HG02943 (cell line): ENCODE measurements at regions not wholly inside any gene's neighbourhood (a gene's known extent, or its start where the extent isn't known, plus 50 kb on each side); places are given as distances from the start of the nearest gene placed in this dataset.

ENCODE experiments used
- ATAC-seq: cut with Tn5 transposase; IDR thresholded peaks from one replicate; pipeline ENCODE4 v1.9.1; 2021; ENCODE audit warnings: mild to moderate bottlenecking, low read depth, moderate library complexity; ENCODE audit not compliant: unreplicated experiment

DNA sequence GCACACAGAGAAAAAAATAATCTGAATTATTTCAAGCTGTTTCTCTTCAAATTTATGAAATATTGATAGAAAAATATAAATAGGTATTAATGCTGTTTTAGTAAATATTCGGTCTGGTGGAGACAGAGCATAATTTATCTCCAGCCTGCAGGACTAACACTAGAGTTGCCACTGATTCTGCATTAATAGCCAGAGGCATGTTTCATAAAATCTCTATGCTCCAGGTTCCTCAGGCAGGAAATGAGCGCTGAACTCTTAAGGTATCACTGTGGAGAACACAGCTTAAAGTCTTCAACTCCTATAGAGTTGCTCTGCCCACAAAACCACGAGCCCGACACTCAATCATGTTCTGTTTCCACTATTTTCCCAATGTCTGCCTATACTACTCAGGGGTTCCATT lies 470.0 kb upstream of the TMPO start:
- no peak for ATAC-seq

DNA sequence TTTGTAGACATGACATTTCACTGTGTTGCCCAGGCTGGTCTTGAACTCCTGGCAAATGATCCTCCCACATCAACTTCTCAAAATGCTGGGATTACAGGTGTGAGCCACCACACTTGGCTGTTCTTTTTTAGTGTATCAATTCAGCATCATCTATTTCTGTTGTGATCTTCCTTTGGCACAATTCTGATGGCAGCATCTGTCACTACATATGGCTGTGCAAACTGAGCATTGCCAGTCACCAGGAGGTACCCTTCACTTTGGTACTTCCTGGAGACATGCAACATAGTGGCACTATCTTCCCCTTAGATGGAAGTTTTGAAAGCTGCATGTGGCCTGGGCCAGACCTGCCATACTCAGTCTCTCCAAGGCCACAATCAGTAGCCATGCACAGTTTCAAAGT lies 467.1 kb upstream of the TMPO start:
- ATAC-seq, result no peak

DNA sequence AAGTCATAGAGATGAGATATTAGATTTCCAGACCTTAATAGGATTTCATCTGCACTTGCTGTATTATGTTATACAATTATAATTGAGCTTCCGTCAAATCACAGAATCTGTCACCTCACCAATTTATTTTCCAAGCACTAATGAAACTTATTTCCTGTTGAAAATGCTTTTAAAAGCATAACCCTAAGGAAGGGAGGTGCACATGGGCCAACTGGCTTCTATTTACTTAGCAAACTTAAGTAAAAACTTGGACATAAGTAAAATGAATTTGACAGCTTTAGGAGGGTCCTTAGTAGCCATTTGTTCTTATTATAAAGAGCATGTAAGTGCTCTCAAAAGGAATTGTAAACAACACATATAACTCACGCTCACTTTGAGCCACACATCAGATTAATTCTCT lies 462.2 kb upstream of the TMPO start:
- ATAC-seq, result no peak

DNA sequence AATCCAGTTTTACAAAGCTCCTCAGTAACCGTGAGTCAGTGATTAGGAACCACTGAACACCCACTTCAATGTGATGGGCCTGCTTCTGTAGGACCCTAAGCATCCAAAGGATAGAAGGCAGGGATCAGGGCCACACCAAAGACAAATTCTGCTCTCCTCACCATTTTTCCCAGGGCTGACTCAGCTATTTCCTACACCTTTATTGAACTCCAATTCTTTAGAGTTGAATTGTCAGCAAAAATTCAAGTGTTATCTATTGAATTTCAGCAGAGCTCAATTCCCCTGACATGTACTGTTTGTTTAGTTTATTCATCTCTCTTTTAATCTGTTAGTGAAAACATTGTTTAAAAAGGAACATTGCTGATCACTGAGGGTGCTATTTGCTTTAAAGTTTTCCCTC lies 457.7 kb upstream of the TMPO start:
- ATAC-seq, result no peak

DNA sequence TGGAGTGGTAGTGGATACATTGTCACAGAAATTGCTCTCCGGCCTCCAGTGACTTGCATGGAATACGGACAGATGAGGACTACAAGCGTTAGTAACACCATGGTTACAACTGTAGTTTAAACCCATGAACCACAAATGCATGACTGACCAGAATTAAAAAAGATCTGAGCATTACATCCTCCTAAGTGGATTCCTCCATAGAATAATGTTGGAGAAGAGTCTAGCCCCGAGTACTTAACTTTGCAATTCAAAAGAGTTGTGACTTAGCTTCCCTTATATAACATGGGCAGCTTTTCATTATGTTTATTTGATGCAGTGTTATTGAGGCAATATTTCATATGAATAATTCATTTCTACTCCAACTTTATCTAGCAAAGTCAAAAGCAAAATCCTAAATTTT lies 457.2 kb upstream of the TMPO start:
- no peak for ATAC-seq

DNA sequence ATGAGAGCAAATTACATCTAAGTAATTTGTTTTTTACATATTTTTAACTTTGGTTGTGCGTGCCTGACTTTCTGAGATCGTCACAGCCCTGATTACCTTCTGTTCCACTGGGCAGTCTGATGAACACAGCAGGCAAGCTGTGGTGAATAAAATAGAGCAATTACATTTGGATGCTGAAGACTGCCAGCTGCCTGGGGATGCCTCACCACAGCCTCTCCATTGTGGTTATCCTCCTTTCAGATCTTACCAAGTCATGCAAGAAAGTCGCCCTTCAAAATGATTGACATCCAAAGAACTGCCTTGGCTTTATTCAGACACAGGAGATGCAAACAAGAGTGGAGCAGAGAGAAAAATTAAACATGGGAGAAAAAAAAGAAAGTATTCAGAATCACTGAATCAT lies 456.6 kb upstream of the TMPO start:
- ATAC-seq, result no peak

DNA sequence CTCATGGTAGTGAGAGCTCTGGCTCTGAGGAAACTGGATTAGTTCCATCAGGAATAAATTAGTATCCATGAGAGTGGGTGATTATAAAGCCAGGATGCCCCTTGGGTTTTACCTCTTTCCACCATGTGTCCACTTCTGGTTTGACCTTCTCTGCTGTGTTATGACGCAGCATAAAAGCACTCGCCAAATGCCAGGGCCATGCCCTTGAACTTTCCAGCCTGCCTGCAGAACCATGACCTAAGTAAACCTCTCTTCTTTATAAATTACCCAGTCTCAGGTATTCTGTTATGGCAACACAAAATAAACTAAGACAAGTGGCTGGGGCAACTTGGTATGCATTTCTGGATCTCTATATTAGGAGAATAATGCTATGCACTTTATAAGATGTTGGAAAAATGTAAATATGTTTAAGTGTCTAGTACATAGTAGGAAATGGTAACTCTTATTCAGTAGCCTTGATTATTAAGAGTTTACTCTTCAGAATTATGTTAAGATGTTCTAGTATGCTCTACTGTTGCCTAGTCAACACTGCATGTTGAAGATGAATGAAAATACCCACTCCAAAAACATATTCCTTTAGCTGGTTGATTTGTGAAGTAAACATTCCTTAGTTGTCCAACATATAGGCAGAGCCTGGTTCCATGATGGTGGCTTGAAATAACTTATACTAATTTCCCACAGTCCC lies 455.6 kb upstream of the TMPO start:
- ATAC-seq, result no peak

DNA sequence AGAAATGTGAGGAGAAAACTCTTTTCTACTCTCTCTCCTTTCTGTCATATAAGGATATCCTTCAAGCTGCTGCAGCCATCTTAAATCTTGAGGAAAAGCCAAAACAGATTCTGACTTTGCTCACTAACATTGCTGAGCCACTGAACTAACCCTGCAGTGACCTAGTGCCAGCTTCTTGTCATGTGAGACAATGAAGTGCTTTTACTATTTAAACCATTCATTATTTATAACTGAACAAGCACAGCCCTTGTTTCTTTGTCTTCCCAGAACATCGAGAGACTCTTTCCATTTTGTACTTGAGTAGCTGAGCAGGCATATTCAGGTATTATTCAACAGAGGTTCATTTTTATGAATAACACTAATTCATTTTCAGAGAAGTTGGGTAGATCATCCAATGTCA lies 455.0 kb upstream of the TMPO start:
- no peak for ATAC-seq

DNA sequence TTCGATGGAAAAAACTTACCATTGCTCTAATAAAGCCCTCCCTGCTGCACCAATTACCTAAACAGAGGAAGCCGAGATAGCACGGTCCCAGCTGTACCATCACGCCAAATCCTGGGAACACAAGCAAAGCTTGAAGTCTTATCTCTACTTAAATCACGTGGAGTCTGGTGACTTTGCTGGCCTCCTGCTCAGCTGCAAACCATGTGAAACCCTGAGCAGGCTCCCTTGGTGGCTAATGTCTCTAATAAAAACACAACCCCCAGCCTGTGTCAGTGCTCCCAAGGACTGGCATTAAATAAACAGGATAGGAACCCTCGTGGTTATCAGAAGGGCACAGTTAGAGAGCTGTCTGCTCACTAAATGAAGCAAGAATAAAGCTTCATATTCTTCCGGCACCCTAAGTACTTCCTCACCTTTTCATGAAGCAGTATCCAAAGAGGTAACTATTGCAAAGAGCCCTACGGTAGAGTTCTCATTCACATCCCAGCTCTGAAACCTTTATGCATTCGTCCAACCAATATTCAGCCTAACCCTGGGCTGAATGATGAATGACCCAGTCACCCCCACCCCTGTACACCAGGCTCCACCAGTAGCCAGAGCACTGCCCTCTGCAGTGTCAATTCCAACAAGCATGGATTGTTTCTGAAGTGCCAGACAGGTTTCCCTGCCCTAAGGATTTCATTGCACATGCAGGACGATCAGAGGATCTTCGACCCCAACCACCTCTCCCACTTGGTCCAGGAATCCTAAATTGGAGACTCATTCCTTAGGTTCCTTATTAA lies 452.7 kb upstream of the TMPO start:
- no peak for ATAC-seq

DNA sequence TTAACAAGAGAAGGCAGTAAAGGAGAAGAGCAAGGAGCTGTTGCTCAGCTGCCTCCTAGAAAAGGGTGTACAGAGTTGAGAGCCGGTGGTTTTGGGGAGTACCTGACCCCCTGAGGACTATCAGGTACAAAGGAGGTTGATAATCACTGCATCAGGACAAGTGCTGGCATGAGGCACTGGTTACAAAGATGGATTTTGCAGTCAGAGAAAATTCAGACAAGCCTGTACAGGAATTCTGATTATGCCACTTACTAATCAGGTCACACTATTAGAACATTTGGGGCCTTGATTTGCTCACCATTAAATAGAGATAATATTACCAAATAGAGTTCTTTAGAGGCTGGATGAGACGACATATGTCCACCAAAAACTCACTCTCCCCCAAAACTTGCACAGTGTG lies 450.9 kb upstream of the TMPO start:
- ATAC-seq, result no peak

DNA sequence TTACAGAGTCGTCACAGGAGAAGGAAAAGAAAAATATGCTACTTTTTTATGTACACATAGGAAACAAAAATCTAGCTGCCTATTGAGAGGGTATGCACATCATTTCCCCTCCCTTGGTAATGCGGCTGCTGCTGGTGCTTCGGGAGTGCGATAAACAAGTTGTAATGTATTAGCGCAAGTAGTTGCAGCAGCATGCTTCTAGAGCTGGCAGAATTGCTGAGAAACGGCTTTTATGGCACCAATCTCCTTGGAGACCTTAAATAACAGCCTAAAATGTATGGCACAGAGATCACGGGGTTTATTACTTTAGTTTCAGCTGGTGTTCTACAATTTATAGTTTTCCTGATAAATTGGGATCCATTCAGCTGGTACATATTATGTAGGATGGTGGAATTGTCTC lies 447.6 kb upstream of the TMPO start:
- no peak for ATAC-seq

DNA sequence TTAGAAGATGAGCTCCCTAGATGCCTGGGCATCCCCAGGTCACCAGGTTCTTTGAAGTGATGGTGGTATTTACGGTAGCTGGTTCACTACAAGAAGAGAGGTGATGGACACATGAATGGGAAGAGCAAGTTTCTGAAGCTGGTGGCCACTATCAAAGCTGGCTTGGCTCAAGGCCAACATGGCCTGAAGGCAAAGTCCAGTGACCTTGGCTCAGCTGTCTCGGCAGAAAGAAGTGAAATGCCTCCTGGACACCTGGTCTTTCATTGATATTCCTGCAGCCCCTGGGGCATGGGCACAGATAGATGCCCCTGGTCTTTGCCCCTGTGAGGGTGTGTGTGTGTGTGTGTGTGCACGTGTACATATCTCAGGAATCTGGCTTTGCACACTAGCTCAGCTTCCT lies 441.8 kb upstream of the TMPO start:
- ATAC-seq, result no peak

DNA sequence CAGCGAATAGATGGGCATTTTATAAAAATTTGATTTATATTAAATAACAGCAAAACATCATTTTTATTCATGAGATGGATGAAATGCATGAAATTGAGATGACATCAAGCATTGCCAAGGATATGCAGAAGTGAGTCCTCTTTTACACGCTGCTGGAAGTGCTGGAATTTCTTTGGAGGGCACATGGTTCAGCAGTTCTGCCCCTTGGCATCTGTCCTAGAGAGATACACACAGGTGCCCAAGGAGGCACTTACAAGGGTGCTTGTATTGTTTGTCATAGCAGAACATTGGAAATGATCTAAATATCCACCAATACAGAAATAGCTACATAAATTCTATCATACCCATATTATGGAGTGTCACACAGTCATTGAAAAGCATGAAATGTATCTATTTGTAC lies 441.1 kb upstream of the TMPO start:
- ATAC-seq, result no peak

DNA sequence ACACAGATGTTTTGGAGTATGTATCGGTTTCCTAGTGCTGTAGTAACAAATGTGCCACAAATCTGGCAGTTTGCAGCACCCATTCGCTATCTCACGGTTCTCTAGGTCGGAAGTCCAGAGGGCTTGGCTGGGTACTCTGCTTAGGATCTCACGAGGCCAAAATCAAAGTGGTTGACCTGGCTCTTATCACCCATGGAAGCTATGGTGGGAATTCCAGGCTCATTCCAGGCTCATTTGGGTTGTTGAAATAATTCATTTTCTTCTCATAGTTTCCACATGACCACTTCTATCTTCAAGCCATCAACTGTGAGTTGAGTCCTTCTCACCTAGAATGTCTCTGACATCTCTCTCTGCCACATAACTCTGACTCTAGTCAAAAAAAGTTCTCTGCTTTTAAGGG lies 431.0 kb upstream of the TMPO start:
- ATAC-seq, result no peak

DNA sequence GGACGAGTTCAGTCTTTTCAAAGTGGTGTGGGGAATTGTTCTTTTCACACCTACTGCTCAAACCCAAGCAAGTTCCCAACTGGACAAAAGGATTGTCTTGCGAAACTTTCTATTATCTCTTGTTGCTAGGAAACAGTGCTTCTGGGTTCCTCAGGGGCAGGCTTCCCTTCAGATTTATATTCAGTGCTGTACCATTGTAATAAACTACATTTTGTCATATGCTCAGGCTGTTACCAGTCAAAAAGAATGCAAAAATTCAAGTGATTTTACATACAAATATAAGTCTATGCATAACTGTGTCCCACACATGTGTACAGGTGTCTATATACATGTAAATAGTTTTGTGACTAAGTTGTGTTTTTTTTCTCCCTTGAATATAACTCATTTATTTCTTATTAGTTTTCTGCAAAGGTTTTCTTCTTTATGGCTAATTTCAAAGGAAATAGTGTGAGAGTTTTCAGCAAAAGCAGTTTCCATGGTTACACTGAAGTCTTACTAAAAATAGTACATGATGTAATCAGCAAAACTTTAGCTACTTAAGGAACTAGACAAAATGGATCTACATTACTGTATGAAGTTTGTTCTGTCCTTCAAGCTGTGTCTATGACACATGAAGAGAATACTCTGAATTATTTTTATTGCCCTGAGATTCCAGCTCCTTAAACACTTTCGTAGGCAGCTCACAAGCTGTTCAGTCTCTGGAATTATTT lies 430.2 kb upstream of the TMPO start:
- no peak for ATAC-seq

DNA sequence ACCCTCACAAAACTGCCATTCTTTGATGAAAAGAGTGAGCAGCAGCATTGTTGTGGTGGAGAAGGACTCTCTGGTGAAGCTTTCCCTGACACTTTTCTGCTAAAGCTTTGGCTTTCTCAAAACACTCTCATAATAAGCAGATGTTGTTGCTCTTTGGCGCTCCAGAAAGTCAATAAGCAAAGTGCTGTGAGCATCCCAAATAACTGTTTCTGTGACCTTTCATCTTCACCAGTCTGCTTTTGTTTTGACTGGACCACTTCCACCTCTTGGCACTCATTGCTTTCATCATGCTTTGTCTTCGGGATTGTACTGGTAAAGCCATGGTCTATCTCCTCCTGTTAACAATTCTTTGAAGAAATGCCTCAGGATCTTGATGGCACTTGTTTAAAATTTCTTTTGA lies 424.7 kb upstream of the TMPO start:
- no peak for ATAC-seq

DNA sequence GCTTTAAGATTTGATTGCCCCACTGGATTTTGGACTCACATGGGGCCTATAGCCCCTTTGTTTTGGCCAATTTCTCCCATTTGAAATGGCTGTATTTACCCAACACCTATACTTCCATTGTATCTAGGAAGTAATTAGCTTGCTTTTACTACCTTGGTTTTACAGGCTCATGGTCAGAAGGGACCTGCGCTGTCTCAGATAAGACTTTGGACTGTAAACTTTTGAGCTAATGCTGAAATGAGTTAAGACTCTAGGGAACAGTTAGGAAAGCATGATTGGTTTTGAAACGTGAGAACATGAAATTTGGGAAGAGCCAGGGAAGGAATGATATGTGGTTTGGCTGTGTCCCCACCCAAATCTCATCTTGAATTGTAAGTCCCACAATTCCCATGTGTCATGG lies 419.0 kb upstream of the TMPO start:
- no peak for ATAC-seq

DNA sequence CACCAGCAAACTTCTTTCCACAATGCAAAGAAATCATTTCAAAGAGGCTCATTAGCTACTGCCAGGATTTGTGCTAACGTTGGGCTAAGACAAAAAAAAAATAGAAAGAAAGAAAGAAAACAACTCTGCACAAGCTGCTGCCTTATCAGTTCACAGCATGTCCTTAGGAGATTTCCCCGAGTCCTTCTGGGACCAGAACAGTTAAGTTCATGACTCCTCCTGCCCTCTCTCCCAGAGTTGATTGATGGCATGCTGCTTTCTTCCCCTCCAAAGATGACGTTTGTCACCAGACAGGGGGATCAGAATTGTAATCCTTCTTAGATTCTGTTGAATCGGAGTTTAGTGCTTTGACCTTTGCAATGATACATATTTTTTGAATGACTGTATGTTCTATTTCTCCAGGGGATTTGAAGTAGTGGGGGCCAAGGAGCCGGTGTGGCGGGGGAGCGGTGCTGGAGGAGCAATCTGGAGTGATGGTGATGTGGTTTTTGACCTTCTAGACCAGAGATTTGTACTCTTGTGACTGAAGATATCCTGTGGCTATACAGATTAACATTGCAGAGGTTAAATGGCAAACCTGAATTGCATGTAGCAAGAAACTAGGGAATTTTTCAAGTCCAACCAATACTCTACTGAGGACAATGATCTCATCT lies 409.2 kb upstream of the TMPO start:
- ATAC-seq, result no peak

DNA sequence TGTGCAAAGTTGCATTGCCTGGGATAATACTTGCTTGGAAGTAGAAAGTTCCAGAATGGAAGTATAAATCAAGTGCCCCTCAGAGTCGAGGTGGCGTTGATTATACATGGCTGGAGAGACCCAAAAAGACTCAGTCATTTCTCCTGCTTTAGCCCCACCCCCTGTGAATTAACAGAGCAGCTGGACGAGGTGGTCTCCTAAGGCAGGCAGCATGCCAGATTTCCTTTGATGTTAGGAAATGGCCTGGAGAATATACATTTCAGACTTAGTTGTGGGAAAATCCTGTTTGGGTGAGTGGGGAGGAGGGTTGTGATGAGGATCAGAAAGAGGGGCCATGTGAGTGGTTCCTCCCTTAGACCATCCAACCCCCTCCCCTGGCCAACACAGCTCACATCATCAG lies 406.1 kb upstream of the TMPO start:
- no peak for ATAC-seq

DNA sequence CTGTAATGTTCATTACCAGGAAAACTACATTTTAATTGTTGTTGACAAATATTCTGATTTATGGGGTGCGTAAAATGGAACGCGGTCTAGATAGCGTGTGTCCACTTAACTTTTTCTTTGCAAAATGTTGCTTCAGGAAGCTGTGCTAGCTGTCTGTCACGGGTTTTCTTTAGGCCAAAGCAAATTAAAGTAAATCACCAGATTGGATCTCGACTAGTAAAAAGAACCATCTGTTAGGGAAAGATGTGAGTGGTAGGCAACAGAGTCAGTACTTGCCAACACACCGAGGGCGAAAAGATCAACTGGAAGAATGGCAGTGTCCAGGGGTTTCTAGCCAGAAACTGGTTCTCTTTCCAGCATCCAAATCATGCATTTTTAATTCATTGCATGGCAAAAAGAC lies 404.9 kb upstream of the TMPO start:
- no peak for ATAC-seq

DNA sequence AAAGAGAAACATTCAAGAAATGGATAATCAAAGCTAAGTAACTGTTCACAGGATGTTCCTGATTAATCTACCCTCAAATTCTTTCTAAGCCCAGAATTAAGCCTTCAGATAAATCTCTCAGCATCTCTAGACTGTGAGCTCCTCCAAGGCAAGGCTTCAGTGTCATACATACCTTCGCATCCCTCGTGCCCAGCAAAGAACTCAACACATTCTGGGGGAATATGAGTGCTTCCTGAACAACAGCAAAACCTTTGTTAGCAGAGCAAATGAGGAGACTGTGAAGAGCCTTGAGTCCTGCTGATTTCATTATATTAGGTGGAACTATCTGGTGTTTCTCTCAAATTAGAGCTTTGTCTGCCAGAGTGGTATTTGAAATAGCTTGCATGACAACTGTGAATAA lies 401.8 kb upstream of the TMPO start:
- ATAC-seq, result no peak
